ENCODE measurements at regions not wholly inside any gene's neighbourhood (a gene's known extent, or its start where the extent isn't known, plus 50 kb on each side); places are given as distances from the start of the nearest gene placed in this dataset.
"Not testable (repeated sequence)": the region's sequence is repeated elsewhere in the genome, so short reads cannot be mapped to it uniquely, and the experiment has no call there.

- not testable (repeated sequence) for DNase-seq (ENCODE audit: low spot score)
Measured at GRCh38 chr11:106577384-106577783, 440.9 kb downstream of the GUCY1A2 start.

DNA sequence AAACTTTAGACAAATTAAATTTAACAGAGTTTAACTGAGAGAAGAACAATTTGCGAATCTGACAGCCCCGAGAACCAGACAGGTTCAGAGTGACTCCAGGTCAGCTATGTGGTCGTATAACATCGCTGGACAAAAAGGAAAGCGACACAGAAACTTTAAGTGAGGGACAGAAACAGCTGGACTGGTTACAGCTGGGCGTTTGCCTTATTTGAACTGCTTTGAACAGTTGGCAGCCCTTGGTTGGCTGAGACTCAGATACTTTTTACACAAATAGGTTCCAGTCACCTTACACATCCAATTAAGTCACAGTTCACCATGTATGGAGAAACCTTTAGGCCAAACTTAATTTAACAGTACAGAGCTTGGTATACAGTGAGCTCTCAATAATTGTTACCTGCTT lies 436.9 kb downstream of the GUCY1A2 start:
- no peak for DNase-seq (ENCODE audit: low spot score)

GRCh38 chr11:106585061-106585460 lies 433.2 kb downstream of the GUCY1A2 start:
- no peak for DNase-seq (ENCODE audit: low spot score)

GRCh38 chr11:106594751-106595351 lies 423.4 kb downstream of the GUCY1A2 start:
- no peak for DNase-seq (ENCODE audit: low spot score)

- DNase-seq (ENCODE audit: low spot score): no peak
Measured at GRCh38 chr11:106601684-106602297, 416.5 kb downstream of the GUCY1A2 start.

- DNase-seq (ENCODE audit: low spot score): no peak
Measured at GRCh38 chr11:106608677-106609076, 409.6 kb downstream of the GUCY1A2 start.

- DNase-seq (ENCODE audit: low spot score): no peak
Measured at GRCh38 chr11:106614262-106614661, 404.0 kb downstream of the GUCY1A2 start.

GRCh38 chr11:106619320-106619990 lies 398.8 kb downstream of the GUCY1A2 start:
- no peak for DNase-seq (ENCODE audit: low spot score)

GRCh38 chr11:106621484-106621883 lies 396.8 kb downstream of the GUCY1A2 start:
- DNase-seq (ENCODE audit: low spot score): no peak

Measured in mucosa of gallbladder (tissue), 1 donor.